ENCODE measurements at regions not wholly inside any gene's neighbourhood (a gene's known extent, or its start where the extent isn't known, plus 50 kb on each side); places are given as distances from the start of the nearest gene placed in this dataset.

GRCh38 chr12:34526946-34527345, 504.6 kb downstream of the ALG10 start:
- DNase-seq = no peak

GRCh38 chr12:34547276-34547675, 525.0 kb downstream of the ALG10 start:
- no peak for DNase-seq

GRCh38 chr12:34591966-34592365, 569.7 kb downstream of the ALG10 start:
- DNase-seq = no peak

- no peak for DNase-seq
Measured at GRCh38 chr12:34595749-34596733, 573.7 kb downstream of the ALG10 start.

GRCh38 chr12:34597548-34598351, 575.5 kb downstream of the ALG10 start:
- no peak for DNase-seq

GRCh38 chr12:34598352-34598827, 576.1 kb downstream of the ALG10 start:
- no peak for DNase-seq

GRCh38 chr12:34598851-34599529, 576.7 kb downstream of the ALG10 start:
- DNase-seq = no peak

GRCh38 chr12:34599530-34600513, 577.5 kb downstream of the ALG10 start:
- no peak for DNase-seq

- DNase-seq = no peak
Measured at GRCh38 chr12:34600592-34601462, 578.5 kb downstream of the ALG10 start.

GRCh38 chr12:34601689-34602088, 579.4 kb downstream of the ALG10 start:
- DNase-seq = no peak

- DNase-seq = no peak
Measured at GRCh38 chr12:34602213-34602940, 580.1 kb downstream of the ALG10 start.

- DNase-seq = no peak
Measured at GRCh38 chr12:34603382-34604035, 581.2 kb downstream of the ALG10 start.

- DNase-seq = no peak
Measured at GRCh38 chr12:34604227-34604626, 581.9 kb downstream of the ALG10 start.

- DNase-seq = no peak
Measured at GRCh38 chr12:34604631-34605509, 582.6 kb downstream of the ALG10 start.

- no peak for DNase-seq
Measured at GRCh38 chr12:34605510-34605887, 583.2 kb downstream of the ALG10 start.

- DNase-seq = no peak
Measured at GRCh38 chr12:34605955-34606748, 583.9 kb downstream of the ALG10 start.

GRCh38 chr12:34606749-34607519, 584.6 kb downstream of the ALG10 start:
- no peak for DNase-seq

Data from inflammatory macrophage treated with lipopolysaccharide for 4 hours (primary cell).